ENCODE measurements at regions not wholly inside any gene's neighbourhood (a gene's known extent, or its start where the extent isn't known, plus 50 kb on each side); places are given as distances from the start of the nearest gene placed in this dataset.

- peak; percentile 32 for DNase-seq
- H3K79me2 ChIP-seq (ENCODE audit: control insufficient read depth, insufficient read depth, low read length): no peaks in the 10 kb centered on the region
These were observed 142.4 kb downstream of the OLFM1 start for GRCh38 chr9:135229701-135230385.

GRCh38 chr9:135230386-135230765, 142.9 kb downstream of the OLFM1 start:
- Histone ChIP-seq H3K4me1 (ENCODE audit: control insufficient read depth, low read depth, low read length) (no peaks in the 10 kb centered on the region), H3K4me3 (ENCODE audit: low read length) (no peak overlapping the region), H3K23ac (ENCODE audit: low read length) (no peak overlapping the region), H3K79me2 (ENCODE audit: control insufficient read depth, insufficient read depth, low read length) (no peaks in the 10 kb centered on the region), H2AK5ac (ENCODE audit: low read length) (no peak overlapping the region), H3K4me2 (ENCODE audit: low read length) (no peak overlapping the region), H2BK5ac (ENCODE audit: low read length) (no peak overlapping the region), H3K4ac (ENCODE audit: low read depth, low read length) (no peak overlapping the region), H3K27me3 (ENCODE audit: insufficient read depth, low read length, poor library complexity) (no peaks in the 10 kb centered on the region), H3K36me3 (ENCODE audit: control insufficient read depth, insufficient read depth, low read length) (no peaks in the 10 kb centered on the region), H3K56ac (ENCODE audit: low read length) (no peak overlapping the region), H4K5ac (ENCODE audit: low read length) (no peak overlapping the region), H3K27ac (ENCODE audit: low read depth, low read length) (no peak overlapping the region), H4K8ac (ENCODE audit: low read depth, low read length) (no peak overlapping the region), H3K18ac (ENCODE audit: low read length) (no peak overlapping the region), H3K79me1 (ENCODE audit: low read length) (no peaks in the 10 kb centered on the region), H2BK15ac (replicated peaks; ENCODE audit: low read depth) (no peak overlapping the region), H2BK120ac (ENCODE audit: low read depth, low read length) (no peak overlapping the region), H3K9ac (ENCODE audit: low read length) (no peak overlapping the region)
- no peak for DNase-seq
- WGBS (ENCODE audit: extremely low coverage, insufficient coverage, low lambda C conversion rate): no CpG with 5 or more reads among the region's 7 CpGs

More at GRCh38 chr9:135229701-135230385, 142.4 kb downstream of the OLFM1 start:
- no peak overlapping the region for H3K23ac ChIP-seq (ENCODE audit: low read length)
- H3K36me3 ChIP-seq (ENCODE audit: control insufficient read depth, insufficient read depth, low read length): no peaks in the 10 kb centered on the region
- H2BK15ac ChIP-seq (replicated peaks; ENCODE audit: low read depth): no peak overlapping the region
- no peak overlapping the region for H2BK120ac ChIP-seq (ENCODE audit: low read depth, low read length)
- H2BK5ac ChIP-seq (ENCODE audit: low read length): no peak overlapping the region
- WGBS (ENCODE audit: extremely low coverage, insufficient coverage, low lambda C conversion rate): no CpG with 5 or more reads among the region's 16 CpGs
- no peaks in the 10 kb centered on the region for H3K27me3 ChIP-seq (ENCODE audit: insufficient read depth, low read length, poor library complexity)
- H4K8ac ChIP-seq (ENCODE audit: low read depth, low read length): no peak overlapping the region
- no peak overlapping the region for H3K27ac ChIP-seq (ENCODE audit: low read depth, low read length)
- no peak overlapping the region for H2AK5ac ChIP-seq (ENCODE audit: low read length)
- no peak overlapping the region for H3K4me2 ChIP-seq (ENCODE audit: low read length)
- no peak overlapping the region for H3K18ac ChIP-seq (ENCODE audit: low read length)
- no peak overlapping the region for H3K56ac ChIP-seq (ENCODE audit: low read length)
- H4K5ac ChIP-seq (ENCODE audit: low read length): no peak overlapping the region
- no peaks in the 10 kb centered on the region for H3K79me1 ChIP-seq (ENCODE audit: low read length)
- H3K4me1 ChIP-seq (ENCODE audit: control insufficient read depth, low read depth, low read length): no peaks in the 10 kb centered on the region
- H3K4me3 ChIP-seq (ENCODE audit: low read length): no peak overlapping the region
- H3K4ac ChIP-seq (ENCODE audit: low read depth, low read length): no peak overlapping the region
- no peak overlapping the region for H3K9ac ChIP-seq (ENCODE audit: low read length)

- H3K4me3 ChIP-seq (ENCODE audit: low read length): no peak overlapping the region
- H3K79me1 ChIP-seq (ENCODE audit: low read length): no peaks in the 10 kb centered on the region
- no peaks in the 10 kb centered on the region for H3K27me3 ChIP-seq (ENCODE audit: insufficient read depth, low read length, poor library complexity)
- no peaks in the 10 kb centered on the region for H3K36me3 ChIP-seq (ENCODE audit: control insufficient read depth, insufficient read depth, low read length)
- H3K9ac ChIP-seq (ENCODE audit: low read length): no peak overlapping the region
- WGBS (ENCODE audit: extremely low coverage, insufficient coverage, low lambda C conversion rate): no CpG with 5 or more reads among the region's 10 CpGs
- H3K23ac ChIP-seq (ENCODE audit: low read length): no peak overlapping the region
- H2BK15ac ChIP-seq (replicated peaks; ENCODE audit: low read depth): no peak overlapping the region
- no peak overlapping the region for H3K4me2 ChIP-seq (ENCODE audit: low read length)
- H3K79me2 ChIP-seq (ENCODE audit: control insufficient read depth, insufficient read depth, low read length): no peaks in the 10 kb centered on the region
- no peak overlapping the region for H3K56ac ChIP-seq (ENCODE audit: low read length)
- no peak overlapping the region for H3K18ac ChIP-seq (ENCODE audit: low read length)
- H2AK5ac ChIP-seq (ENCODE audit: low read length): no peak overlapping the region
- no peak for DNase-seq
- no peak overlapping the region for H4K8ac ChIP-seq (ENCODE audit: low read depth, low read length)
- no peak overlapping the region for H2BK120ac ChIP-seq (ENCODE audit: low read depth, low read length)
- H4K5ac ChIP-seq (ENCODE audit: low read length): no peak overlapping the region
- H3K27ac ChIP-seq (ENCODE audit: low read depth, low read length): no peak overlapping the region
- H2BK5ac ChIP-seq (ENCODE audit: low read length): no peak overlapping the region
- no peaks in the 10 kb centered on the region for H3K4me1 ChIP-seq (ENCODE audit: control insufficient read depth, low read depth, low read length)
- H3K4ac ChIP-seq (ENCODE audit: low read depth, low read length): no peak overlapping the region
These were observed 143.5 kb downstream of the OLFM1 start for GRCh38 chr9:135230817-135231520.

- Histone ChIP-seq H3K79me2 (ENCODE audit: control insufficient read depth, insufficient read depth, low read length) (no peaks in the 10 kb centered on the region), H2BK15ac (replicated peaks; ENCODE audit: low read depth) (no peak overlapping the region), H4K8ac (ENCODE audit: low read depth, low read length) (no peak overlapping the region), H3K4me2 (ENCODE audit: low read length) (no peak overlapping the region), H3K4me1 (ENCODE audit: control insufficient read depth, low read depth, low read length) (no peaks in the 10 kb centered on the region), H3K79me1 (ENCODE audit: low read length) (no peaks in the 10 kb centered on the region), H3K27ac (ENCODE audit: low read depth, low read length) (no peak overlapping the region), H3K36me3 (ENCODE audit: control insufficient read depth, insufficient read depth, low read length) (no peaks in the 10 kb centered on the region), H2BK5ac (ENCODE audit: low read length) (no peak overlapping the region), H4K5ac (ENCODE audit: low read length) (no peak overlapping the region), H3K18ac (ENCODE audit: low read length) (no peak overlapping the region), H3K4me3 (ENCODE audit: low read length) (no peak overlapping the region), H3K56ac (ENCODE audit: low read length) (no peak overlapping the region), H3K27me3 (ENCODE audit: insufficient read depth, low read length, poor library complexity) (no peaks in the 10 kb centered on the region), H3K23ac (ENCODE audit: low read length) (no peak overlapping the region), H2AK5ac (ENCODE audit: low read length) (no peak overlapping the region), H2BK120ac (ENCODE audit: low read depth, low read length) (no peak overlapping the region), H3K9ac (ENCODE audit: low read length) (no peak overlapping the region), H3K4ac (ENCODE audit: low read depth, low read length) (no peak overlapping the region)
- no peak for DNase-seq
- no CpG with 5 or more reads among the region's 20 CpGs for WGBS (ENCODE audit: extremely low coverage, insufficient coverage, low lambda C conversion rate)
These were observed 151.8 kb downstream of the OLFM1 start for GRCh38 chr9:135239100-135239768.

- no peak overlapping the region for H2BK5ac ChIP-seq (ENCODE audit: low read length)
- no peak overlapping the region for H3K56ac ChIP-seq (ENCODE audit: low read length)
- DNase-seq: no peak
- no peaks in the 10 kb centered on the region for H3K27me3 ChIP-seq (ENCODE audit: insufficient read depth, low read length, poor library complexity)
- H2BK120ac ChIP-seq (ENCODE audit: low read depth, low read length): no peak overlapping the region
- no peaks in the 10 kb centered on the region for H3K79me2 ChIP-seq (ENCODE audit: control insufficient read depth, insufficient read depth, low read length)
- H3K4ac ChIP-seq (ENCODE audit: low read depth, low read length): no peak overlapping the region
- no peak overlapping the region for H3K23ac ChIP-seq (ENCODE audit: low read length)
- no peak overlapping the region for H3K9ac ChIP-seq (ENCODE audit: low read length)
- H3K36me3 ChIP-seq (ENCODE audit: control insufficient read depth, insufficient read depth, low read length): no peaks in the 10 kb centered on the region
- H3K18ac ChIP-seq (ENCODE audit: low read length): no peak overlapping the region
- H3K79me1 ChIP-seq (ENCODE audit: low read length): no peaks in the 10 kb centered on the region
- no peak overlapping the region for H3K4me3 ChIP-seq (ENCODE audit: low read length)
- whole genome bisulfite sequencing (ENCODE audit: extremely low coverage, insufficient coverage, low lambda C conversion rate): no CpG with 5 or more reads among the region's 6 CpGs
- no peak overlapping the region for H2AK5ac ChIP-seq (ENCODE audit: low read length)
- H4K5ac ChIP-seq (ENCODE audit: low read length): no peak overlapping the region
- no peak overlapping the region for H2BK15ac ChIP-seq (replicated peaks; ENCODE audit: low read depth)
- H3K4me1 ChIP-seq (ENCODE audit: control insufficient read depth, low read depth, low read length): no peaks in the 10 kb centered on the region
- H4K8ac ChIP-seq (ENCODE audit: low read depth, low read length): no peak overlapping the region
- no peak overlapping the region for H3K27ac ChIP-seq (ENCODE audit: low read depth, low read length)
- no peak overlapping the region for H3K4me2 ChIP-seq (ENCODE audit: low read length)
These were observed 152.3 kb downstream of the OLFM1 start for GRCh38 chr9:135239769-135240141.
